Neural progenitor cell (in vitro differentiated cells): ENCODE measurements at regions not wholly inside any gene's neighbourhood (a gene's known extent, or its start where the extent isn't known, plus 50 kb on each side); places are given as distances from the start of the nearest gene placed in this dataset.

Source experiments
- CTCF ChIP-seq: fragments of 200-600 bp; sonication (generic); IDR thresholded peaks from 2 replicates; pipeline ENCODE4 v1.5.1; 2017; ENCODE audit warnings: antibody characterized with exemption, mild to moderate bottlenecking
- EZH2 ChIP-seq: fragments of 200-600 bp; sonication (generic); IDR thresholded peaks from 2 replicates; pipeline ENCODE4 v1.6.1; 2017; ENCODE audit warnings: antibody characterized with exemption, mild to moderate bottlenecking, moderate library complexity

DNA sequence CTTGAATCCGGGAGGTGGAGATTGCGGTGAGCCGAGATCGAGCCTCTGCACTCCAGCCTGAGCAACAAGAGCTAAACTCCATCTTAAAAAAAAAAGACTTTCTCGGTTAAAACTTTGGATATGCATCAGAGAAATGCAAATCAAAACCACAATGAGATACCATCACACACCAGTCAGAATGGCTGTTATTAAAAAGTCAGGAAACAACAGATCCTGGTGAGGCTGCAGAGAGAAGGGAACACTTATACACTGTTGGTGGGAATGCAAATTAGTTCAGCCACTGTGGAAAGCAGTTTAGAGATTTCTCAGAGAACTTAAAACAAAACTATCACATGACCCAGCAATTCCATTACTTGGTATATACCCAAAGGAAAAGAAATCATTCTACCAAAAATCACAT is 619.4 kb upstream of the KIRREL3 start:
- no peak for TF ChIP-seq EZH2
- no peak for TF ChIP-seq CTCF
